22Rv1 (cell line): ENCODE measurements at regions not wholly inside any gene's neighbourhood (a gene's known extent, or its start where the extent isn't known, plus 50 kb on each side); places are given as distances from the start of the nearest gene placed in this dataset.

Experiments
- CTCF ChIP-seq: fragments of 450-650 bp; IDR thresholded peaks from 2 replicates; pipeline ENCODE4 v1.5.1; 2017; ENCODE audit warnings: mild to moderate bottlenecking
- ZFX ChIP-seq: fragments of 450-650 bp; IDR thresholded peaks from 2 replicates; pipeline ENCODE4 v1.6.1; 2017; ENCODE audit warnings: antibody characterized with exemption, borderline replicate concordance

- no peak for TF ChIP-seq CTCF
- TF ChIP-seq ZFX: no peak
Observed at GRCh38 chr9:28598408-28598807, 1025.1 kb upstream of the C9orf72 start.
